ENCODE measurements at regions not wholly inside any gene's neighbourhood (a gene's known extent, or its start where the extent isn't known, plus 50 kb on each side); places are given as distances from the start of the nearest gene placed in this dataset.
A peak's percentile ranks its signal among the peaks of the same experiment; 100 is the strongest.
"Not testable (repeated sequence)": the region's sequence is repeated elsewhere in the genome, so short reads cannot be mapped to it uniquely, and the experiment has no call there.

DNA sequence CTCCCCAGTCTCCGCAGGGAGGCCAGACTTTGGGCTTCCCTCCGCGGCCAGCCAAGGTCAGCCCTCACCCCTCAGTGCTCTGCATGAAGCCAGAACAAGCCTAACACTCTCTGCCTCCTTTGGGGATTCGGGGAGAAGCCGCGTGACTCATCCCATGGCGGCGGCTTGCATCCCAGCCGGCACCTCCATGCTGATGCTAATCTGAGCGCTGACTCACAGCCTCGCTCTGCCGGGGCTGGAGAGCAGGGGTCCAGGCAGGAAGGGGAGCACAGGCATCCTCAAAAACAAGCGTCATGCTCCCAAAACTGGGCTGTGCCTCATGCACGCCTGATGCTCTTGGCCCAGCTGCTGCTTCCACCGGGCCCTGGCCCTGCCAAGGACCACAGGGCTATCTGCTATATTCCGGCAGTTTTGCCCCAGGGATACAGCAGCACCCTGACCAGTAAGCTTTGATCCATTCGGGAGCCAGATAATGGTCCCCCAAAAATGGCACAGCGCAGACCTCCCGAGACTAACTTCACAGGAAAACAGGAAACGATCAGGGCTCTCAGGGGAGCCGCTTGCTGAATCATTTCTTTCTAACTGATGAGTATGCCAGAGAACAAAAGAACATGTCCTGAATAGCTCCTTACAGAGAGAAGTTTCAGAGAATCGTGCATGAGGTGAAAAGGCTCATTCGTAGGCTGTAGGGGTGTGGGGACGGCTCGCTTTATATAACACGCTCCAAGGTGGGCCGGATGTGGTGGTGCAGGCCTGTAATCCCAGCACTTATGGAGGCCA is 254.4 kb upstream of the USP9Y start:
- not testable (repeated sequence) for DNase-seq (ENCODE audit: low read depth in 4 of 4, low spot score in 3 of 4)

DNA sequence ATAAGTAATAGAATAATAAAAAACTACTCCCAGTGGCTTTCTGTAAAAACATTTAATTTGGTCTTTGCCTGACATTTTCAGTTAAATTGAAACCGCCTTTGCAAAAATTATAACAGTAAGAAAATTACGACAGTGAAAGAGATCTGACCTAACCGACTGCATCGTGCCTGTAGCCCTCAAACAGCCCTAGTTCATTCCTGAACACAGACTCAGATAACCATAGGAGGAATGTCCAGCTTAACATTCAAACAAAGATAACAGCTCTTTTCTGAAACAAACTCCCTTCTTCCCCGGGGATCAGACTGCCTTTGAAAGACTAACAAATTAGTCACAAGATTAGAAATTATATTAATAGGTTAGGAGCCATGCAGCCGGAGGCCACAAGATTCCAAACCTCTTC is 252.5 kb upstream of the USP9Y start:
- DNase-seq (ENCODE audit: low read depth in 4 of 4, low spot score in 3 of 4): not testable (repeated sequence)

GRCh38 chrY:12453318-12453717 is 247.7 kb upstream of the USP9Y start:
- not testable (repeated sequence) for DNase-seq (ENCODE audit: low read depth in 4 of 4, low spot score in 3 of 4)

DNA sequence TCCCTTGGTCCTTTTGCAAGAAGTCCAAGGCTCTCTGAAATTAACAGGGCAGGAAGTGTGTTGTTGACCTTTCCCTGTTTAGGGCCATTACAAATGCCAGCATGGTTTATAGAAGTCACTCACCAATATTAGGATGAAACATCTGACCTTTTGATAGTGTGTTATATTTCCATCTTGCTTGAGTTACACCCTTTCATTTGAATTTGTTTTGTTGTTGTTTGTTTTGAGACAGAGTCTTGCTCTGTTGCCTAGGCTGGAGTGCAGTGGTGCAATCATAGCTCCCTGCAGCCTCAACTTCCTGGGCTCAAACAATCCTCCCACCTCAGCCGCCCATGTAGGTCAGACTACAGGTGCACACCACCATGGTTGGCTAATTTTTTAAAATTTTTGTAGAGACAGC is 241.1 kb upstream of the USP9Y start:
- DNase-seq (ENCODE audit: low read depth in 4 of 4, low spot score in 3 of 4): no peak

GRCh38 chrY:12464155-12464554 is 236.9 kb upstream of the USP9Y start:
- no peak for DNase-seq (ENCODE audit: low read depth in 4 of 4, low spot score in 3 of 4)

DNA sequence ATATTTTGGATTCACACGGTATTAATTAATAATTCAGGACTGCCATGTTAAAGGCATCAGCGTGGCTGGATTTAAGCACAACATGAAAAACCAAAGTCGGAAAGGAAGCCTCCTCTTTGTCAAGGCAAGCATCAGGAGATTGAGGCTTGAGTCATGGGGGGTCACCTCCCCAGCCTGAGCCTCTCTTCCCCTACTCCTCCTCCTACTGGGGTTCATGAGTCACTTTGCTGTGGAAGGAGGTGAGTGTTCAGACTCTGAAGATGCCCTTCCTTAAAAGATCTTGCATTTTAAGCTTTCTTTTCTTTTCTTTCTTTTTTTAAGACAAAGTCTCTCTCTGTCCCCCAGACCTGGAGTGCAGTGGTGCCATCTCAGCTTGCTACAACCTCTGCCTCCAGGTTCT is 235.3 kb upstream of the USP9Y start:
- no peak for DNase-seq (ENCODE audit: low read depth in 4 of 4, low spot score in 3 of 4)

GRCh38 chrY:12469081-12469480 is 231.9 kb upstream of the USP9Y start:
- no peak for DNase-seq (ENCODE audit: low read depth in 4 of 4, low spot score in 3 of 4)

DNA sequence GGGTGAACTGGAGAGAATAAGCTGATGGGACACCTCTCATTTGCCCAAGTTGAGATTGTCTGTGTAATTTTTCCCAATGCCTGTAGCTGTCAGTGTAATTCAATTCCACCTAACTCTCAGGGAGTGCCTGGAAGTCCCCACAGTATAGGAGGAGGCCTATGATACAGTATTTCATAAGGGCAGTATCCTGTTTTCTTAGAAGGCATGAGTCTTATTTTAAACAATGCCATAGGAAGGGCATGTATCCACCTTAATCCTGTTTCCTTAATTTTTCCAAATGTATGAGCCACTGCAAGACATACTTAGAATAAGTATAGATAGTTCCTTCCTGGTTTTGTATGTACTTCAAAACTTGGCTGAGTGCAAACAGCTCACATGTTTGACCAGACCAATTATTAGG is 226.6 kb upstream of the USP9Y start:
- DNase-seq (ENCODE audit: low read depth in 4 of 4, low spot score in 3 of 4): no peak

- peak in 1 of 4 donors; percentile 2 for DNase-seq (ENCODE audit: low read depth in 4 of 4, low spot score in 3 of 4)
Observed at GRCh38 chrY:12479382-12479781, 221.6 kb upstream of the USP9Y start.

DNA sequence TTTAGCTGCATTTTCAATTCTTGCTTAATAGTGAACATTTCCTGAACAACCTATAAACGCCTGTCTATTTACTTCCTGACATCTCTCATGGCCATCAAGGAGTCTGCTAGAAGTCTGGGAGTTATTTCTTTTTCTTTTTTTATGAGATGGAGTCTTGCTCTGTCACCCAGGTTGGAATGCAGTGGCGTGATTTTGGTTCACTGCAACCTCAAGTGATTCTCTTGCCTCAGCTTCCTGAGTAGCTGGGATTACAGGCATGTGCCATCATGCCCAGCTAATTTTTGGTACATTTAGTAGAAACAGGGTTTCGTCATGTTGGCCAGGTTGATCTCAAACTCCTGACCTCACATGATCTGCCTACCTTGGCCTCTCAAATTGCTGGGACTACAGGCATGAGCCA is 217.6 kb upstream of the USP9Y start:
- no peak for DNase-seq (ENCODE audit: low read depth in 4 of 4, low spot score in 3 of 4)

DNA sequence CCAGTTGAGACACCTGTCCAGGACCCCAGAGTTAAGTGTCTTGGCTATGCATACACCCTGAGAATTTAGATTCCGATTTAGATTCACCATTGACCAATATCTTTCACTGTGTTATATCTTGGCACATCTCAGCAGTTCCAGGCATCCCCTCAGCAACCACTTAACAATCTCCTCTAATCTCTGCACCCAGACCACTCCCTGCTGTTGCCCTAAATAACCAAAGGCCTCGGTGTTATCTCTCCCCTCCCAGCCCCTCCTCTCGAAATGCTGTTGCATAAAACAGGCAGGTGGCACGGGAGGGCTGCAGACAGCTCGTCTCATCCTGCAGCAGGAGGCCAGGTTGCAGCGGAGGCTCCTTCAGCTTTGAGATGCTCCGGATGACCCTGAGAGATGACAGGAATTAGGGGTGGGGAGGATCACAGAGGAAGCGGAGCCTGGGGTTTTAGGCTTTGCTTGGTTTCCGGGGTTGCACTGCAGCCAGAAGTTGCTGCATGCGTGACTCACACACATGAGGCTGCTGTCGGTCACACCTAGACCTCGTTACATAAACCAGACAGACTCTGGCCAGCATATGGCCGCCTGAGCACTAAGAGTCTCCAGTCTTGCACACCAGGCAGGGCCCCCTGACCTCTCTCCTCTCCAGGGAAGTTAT is 210.3 kb upstream of the USP9Y start:
- no peak for DNase-seq (ENCODE audit: low read depth in 4 of 4, low spot score in 3 of 4)

- no peak for DNase-seq (ENCODE audit: low read depth in 4 of 4, low spot score in 3 of 4)
Observed at GRCh38 chrY:12492218-12492617, 208.8 kb upstream of the USP9Y start.

DNA sequence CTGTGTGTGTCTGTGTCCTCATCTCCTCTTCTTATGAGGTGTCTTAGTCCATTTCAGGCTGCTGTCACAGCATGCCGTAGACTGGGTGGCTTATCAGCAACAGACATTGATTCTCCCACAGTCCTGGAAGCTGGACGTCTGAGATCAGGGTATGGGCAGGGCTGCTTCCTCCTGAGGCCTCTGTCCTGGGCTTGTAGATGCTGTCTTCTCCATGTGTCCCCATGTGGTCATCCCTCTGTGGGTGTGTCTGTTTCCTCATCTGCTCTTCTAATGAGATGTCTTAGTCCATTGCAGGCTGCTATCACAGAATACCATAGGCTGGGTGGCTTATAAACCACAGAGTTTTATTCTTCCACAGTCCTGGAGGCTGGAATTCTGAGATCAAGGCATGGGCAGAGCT is 205.0 kb upstream of the USP9Y start:
- DNase-seq (ENCODE audit: low read depth in 4 of 4, low spot score in 3 of 4): no peak

DNA sequence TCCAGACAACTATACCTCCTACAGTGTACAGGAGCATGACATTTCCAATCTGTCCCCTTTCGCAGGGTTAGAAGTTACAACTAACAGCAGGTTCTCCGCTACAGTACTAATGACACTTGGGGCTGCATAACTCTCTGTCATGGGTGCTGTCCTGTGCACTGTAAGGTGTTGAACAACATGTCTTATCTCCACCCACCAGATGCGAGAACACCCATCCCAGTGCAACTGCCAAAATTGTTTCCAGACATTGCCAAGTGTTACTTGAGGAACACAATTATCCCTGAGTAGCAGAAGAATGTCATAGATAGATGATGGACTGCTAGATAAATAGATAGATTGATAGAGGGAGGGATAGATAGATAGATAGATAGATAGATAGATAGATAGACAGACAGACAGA is 200.9 kb upstream of the USP9Y start:
- no peak for DNase-seq (ENCODE audit: low read depth in 4 of 4, low spot score in 3 of 4)

GRCh38 chrY:12504028-12504427 is 197.0 kb upstream of the USP9Y start:
- not testable (repeated sequence) for DNase-seq (ENCODE audit: low read depth in 4 of 4, low spot score in 3 of 4)

GRCh38 chrY:12517338-12517737 is 183.7 kb upstream of the USP9Y start:
- no peak for DNase-seq (ENCODE audit: low read depth in 4 of 4, low spot score in 3 of 4)

- no peak for DNase-seq (ENCODE audit: low read depth in 4 of 4, low spot score in 3 of 4)
Observed at GRCh38 chrY:12525206-12525605, 175.8 kb upstream of the USP9Y start.

GRCh38 chrY:12526362-12527063 is 174.5 kb upstream of the USP9Y start:
- DNase-seq (ENCODE audit: low read depth in 4 of 4, low spot score in 3 of 4): no peak

DNA sequence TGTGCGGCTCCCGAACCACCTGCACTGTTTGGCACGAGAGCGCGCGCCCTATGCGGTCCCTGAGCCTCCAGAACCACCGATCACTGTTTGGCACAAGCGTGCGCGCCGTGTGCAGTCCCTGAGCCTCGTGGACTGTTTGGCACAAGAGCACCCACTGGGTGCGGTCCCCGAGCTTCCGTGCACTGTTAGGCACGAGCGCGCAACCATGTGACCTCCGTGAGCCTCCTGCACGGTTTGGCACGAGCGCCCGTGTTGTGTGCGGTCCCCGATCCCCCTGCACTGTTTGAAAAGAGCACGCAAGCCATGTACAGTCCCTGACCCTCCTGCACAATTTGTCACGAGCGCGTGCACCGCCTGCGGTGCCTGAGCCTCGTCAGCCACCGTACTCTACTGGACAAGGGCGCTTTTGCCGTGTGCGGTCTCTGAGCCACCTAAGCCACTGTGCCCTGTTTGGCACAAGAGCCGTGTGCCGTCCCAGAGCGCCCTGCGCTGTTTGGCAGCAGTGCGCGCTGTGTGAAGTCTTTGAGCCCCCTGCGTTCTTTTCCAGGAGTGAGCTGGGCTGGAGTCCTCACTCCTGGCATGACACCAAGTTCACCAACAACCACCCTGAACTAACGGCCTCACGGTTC is 163.7 kb upstream of the USP9Y start:
- DNase-seq (ENCODE audit: low read depth in 4 of 4, low spot score in 3 of 4): no peak

GRCh38 chrY:12546746-12547420 is 154.1 kb upstream of the USP9Y start:
- DNase-seq (ENCODE audit: low read depth in 4 of 4, low spot score in 3 of 4): no peak
